ENCODE measurements at regions not wholly inside any gene's neighbourhood (a gene's known extent, or its start where the extent isn't known, plus 50 kb on each side); places are given as distances from the start of the nearest gene placed in this dataset.

DNA sequence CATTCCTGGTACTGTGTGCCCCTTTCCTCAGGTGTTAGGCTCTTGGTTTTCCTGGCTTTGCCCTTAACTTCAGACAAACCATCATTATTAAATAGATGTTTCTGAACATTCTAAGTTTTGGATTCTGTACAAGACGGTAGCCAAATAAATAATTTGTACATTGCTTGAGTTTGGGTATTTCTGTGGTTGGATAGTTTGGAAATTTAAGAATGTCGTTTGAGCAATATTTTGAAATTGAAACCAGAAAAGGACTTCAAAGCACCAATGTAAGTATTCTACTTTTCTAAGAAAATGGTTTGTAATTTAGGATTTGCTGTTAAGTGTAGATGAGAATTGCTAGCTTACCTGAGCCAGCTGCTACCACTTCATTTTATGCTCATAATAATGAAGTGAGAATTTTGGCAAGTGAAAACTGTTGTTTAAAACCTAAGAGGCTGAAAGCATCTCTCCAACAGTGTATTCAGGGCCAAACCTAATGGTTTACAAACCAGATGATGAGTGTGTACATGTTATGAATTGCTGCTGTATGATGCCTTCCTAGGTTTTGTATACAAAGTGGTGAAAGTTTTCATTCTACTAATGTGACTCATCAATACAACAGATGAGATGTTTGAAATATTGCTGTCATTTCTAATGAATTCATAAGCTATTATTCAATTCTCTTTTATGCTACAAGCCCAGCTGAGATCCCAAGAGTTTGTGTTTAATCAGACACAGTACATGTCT, 181.5 kb upstream of the PRKD1 start:
- Mint-ChIP-seq H3K27ac (no peak overlapping the region), H3K9me3 (peaks cover 0 to 5% (median 1%) of the 10 kb centered on the region in 3 donors), H3K4me1 (peaks cover 0 to 4% (median 0%) of the 10 kb centered on the region in 3 donors), H3K27me3 (no peaks in the 10 kb centered on the region), H3K36me3 (no peaks in the 10 kb centered on the region), H3K4me3 (no peak overlapping the region)

DNA sequence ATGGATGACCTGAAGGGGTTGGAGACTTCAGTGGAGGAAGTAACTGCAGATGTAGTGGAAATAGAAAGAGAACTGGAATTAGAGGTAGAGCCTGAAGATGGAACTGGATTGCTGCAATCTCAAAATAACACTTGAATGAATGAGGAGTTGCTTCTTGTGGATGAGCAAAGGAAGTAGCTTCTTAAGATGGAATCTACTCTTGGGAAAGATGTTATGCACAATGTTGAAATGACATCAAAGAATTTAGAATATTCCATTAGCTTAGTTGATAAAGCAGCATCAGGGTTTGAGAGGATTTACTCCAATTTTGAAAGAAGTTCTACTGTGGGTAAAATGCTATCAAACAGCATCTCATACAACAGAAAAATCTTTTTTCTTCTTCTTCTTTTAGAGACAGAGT, 186.4 kb upstream of the PRKD1 start:
- no peaks in the 10 kb centered on the region for H3K9me3 Mint-ChIP-seq
- H3K27ac Mint-ChIP-seq: no peak overlapping the region
- H3K36me3 Mint-ChIP-seq: no peaks in the 10 kb centered on the region
- H3K27me3 Mint-ChIP-seq: no peaks in the 10 kb centered on the region
- peaks cover 0 to 4% (median 0%) of the 10 kb centered on the region in 3 donors for H3K4me1 Mint-ChIP-seq
- H3K4me3 Mint-ChIP-seq: no peak overlapping the region

GRCh38 chr14:30115756-30116155, 188.1 kb upstream of the PRKD1 start:
- Mint-ChIP-seq H3K27ac (no peak overlapping the region), H3K4me1 (peaks cover 0 to 4% (median 0%) of the 10 kb centered on the region in 3 donors), H3K9me3 (no peaks in the 10 kb centered on the region), H3K4me3 (no peak overlapping the region), H3K36me3 (no peaks in the 10 kb centered on the region), H3K27me3 (no peaks in the 10 kb centered on the region)

DNA sequence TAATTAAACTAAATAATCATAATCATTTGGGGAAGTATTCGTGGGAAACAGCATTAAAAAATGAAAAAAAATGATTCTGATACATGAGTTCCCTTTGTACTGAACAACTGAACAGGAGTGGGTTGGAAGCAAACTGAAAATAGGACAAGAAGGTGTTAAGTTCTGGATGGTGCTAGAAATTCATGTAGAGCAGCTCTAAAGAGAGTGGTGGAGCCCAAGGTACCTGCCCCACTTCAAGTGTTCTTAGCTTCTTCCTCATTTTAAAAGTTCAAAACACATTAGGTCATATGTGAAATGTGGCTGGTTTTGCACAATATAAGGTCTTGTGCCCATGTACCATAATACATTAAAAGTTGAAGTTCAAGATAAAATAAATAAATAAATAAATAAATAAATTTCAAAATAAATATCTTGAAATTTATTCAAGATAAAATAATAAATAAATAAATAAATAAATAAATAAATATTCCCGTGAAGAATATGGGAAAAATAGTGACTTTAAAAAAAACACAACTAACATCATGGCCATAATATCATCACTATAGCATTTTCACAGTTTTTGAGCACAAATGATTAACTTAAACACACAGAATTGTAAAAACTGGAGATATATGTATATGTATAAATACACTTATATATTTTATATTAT, 191.5 kb upstream of the PRKD1 start:
- Mint-ChIP-seq H3K36me3 (no peaks in the 10 kb centered on the region), H3K27ac (no peak overlapping the region), H3K4me1 (no peaks in the 10 kb centered on the region), H3K4me3 (no peak overlapping the region), H3K27me3 (no peaks in the 10 kb centered on the region), H3K9me3 (no peaks in the 10 kb centered on the region)

GRCh38 chr14:30125322-30125979, 197.8 kb upstream of the PRKD1 start:
- Mint-ChIP-seq H3K4me3 (no peak overlapping the region), H3K9me3 (peaks cover 0 to 2% (median 0%) of the 10 kb centered on the region in 3 donors), H3K27me3 (no peaks in the 10 kb centered on the region), H3K27ac (no peak overlapping the region), H3K36me3 (no peaks in the 10 kb centered on the region), H3K4me1 (no peaks in the 10 kb centered on the region)

DNA sequence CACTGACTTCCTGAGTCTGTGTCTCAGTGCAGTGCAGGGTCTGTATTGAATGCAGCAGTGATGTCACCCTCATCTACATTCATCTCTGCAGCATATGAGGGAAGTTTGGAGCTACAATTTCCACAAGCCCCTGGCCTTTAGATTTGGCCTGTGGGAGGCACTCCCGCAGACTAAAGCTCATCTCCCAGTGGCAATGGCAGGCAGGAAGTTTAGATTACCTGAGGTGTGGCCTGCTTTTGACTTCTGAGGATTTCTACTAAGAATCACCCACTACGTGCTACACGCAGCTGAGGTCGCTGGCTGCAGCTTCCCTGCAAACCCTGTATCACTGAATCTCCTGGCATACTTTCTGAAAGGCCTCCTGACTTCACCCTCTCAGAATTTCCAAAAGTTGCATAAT, 202.2 kb upstream of the PRKD1 start:
- H3K4me1 Mint-ChIP-seq: no peaks in the 10 kb centered on the region
- H3K9me3 Mint-ChIP-seq: peaks cover 0 to 2% (median 0%) of the 10 kb centered on the region in 3 donors
- H3K4me3 Mint-ChIP-seq: no peak overlapping the region
- H3K27ac Mint-ChIP-seq: no peak overlapping the region
- no peaks in the 10 kb centered on the region for H3K27me3 Mint-ChIP-seq
- H3K36me3 Mint-ChIP-seq: no peaks in the 10 kb centered on the region

- Mint-ChIP-seq H3K9me3 (no peaks in the 10 kb centered on the region), H3K4me1 (no peaks in the 10 kb centered on the region), H3K4me3 (no peak overlapping the region), H3K36me3 (no peaks in the 10 kb centered on the region), H3K27me3 (no peaks in the 10 kb centered on the region), H3K27ac (no peak overlapping the region)
Observed at GRCh38 chr14:30131581-30132097, 204.0 kb upstream of the PRKD1 start.

- Mint-ChIP-seq H3K27me3 (no peaks in the 10 kb centered on the region), H3K4me3 (no peak overlapping the region), H3K9me3 (no peaks in the 10 kb centered on the region), H3K36me3 (no peaks in the 10 kb centered on the region), H3K4me1 (no peaks in the 10 kb centered on the region), H3K27ac (no peak overlapping the region)
Observed at GRCh38 chr14:30132196-30132595, 204.5 kb upstream of the PRKD1 start.

GRCh38 chr14:30134936-30135335, 207.3 kb upstream of the PRKD1 start:
- no peaks in the 10 kb centered on the region for H3K4me1 Mint-ChIP-seq
- no peaks in the 10 kb centered on the region for H3K27me3 Mint-ChIP-seq
- H3K27ac Mint-ChIP-seq: no peak overlapping the region
- no peak overlapping the region for H3K4me3 Mint-ChIP-seq
- peaks cover 0 to 2% (median 0%) of the 10 kb centered on the region in 3 donors for H3K9me3 Mint-ChIP-seq
- H3K36me3 Mint-ChIP-seq: no peaks in the 10 kb centered on the region

GRCh38 chr14:30138567-30138966, 210.9 kb upstream of the PRKD1 start:
- no peaks in the 10 kb centered on the region for H3K27me3 Mint-ChIP-seq
- no peaks in the 10 kb centered on the region for H3K36me3 Mint-ChIP-seq
- H3K4me3 Mint-ChIP-seq: no peak overlapping the region
- H3K4me1 Mint-ChIP-seq: no peaks in the 10 kb centered on the region
- H3K27ac Mint-ChIP-seq: no peak overlapping the region
- H3K9me3 Mint-ChIP-seq: peaks cover 0 to 2% (median under 1%) of the 10 kb centered on the region in 3 donors

GRCh38 chr14:30142216-30142615, 214.6 kb upstream of the PRKD1 start:
- H3K9me3 Mint-ChIP-seq: peaks cover 4 to 5% (median 5%) of the 10 kb centered on the region in 3 donors
- no peak overlapping the region for H3K27ac Mint-ChIP-seq
- no peak overlapping the region for H3K4me3 Mint-ChIP-seq
- no peaks in the 10 kb centered on the region for H3K27me3 Mint-ChIP-seq
- H3K36me3 Mint-ChIP-seq: no peaks in the 10 kb centered on the region
- no peaks in the 10 kb centered on the region for H3K4me1 Mint-ChIP-seq

DNA sequence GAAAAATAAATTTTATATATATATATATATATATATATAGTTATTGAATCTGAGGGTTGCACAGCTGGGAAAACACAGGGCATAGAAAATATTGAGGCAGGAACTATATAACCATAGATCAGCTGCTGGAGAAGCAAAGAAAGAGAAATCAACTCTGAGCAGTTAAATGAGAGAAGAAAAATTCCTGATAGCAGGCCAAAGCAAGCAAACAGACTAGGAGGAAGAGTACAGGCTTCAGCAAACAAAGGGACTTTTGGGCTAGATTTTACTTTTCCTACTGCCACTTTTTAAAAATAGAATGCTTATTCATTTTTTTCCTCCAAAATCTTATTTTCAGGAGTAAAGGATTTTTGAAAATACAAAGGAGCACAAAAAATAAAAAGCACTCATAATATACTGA, 216.0 kb upstream of the PRKD1 start:
- H3K4me3 Mint-ChIP-seq: no peak overlapping the region
- H3K27ac Mint-ChIP-seq: no peak overlapping the region
- peaks cover 3 to 13% (median 8%) of the 10 kb centered on the region in 3 donors for H3K9me3 Mint-ChIP-seq
- H3K4me1 Mint-ChIP-seq: no peaks in the 10 kb centered on the region
- no peaks in the 10 kb centered on the region for H3K27me3 Mint-ChIP-seq
- H3K36me3 Mint-ChIP-seq: no peaks in the 10 kb centered on the region

GRCh38 chr14:30153717-30154116, 226.1 kb upstream of the PRKD1 start:
- no peaks in the 10 kb centered on the region for H3K4me1 Mint-ChIP-seq
- no peak overlapping the region for H3K27ac Mint-ChIP-seq
- peaks cover 0 to 6% (median 2%) of the 10 kb centered on the region in 3 donors for H3K9me3 Mint-ChIP-seq
- H3K4me3 Mint-ChIP-seq: no peak overlapping the region
- no peaks in the 10 kb centered on the region for H3K27me3 Mint-ChIP-seq
- no peaks in the 10 kb centered on the region for H3K36me3 Mint-ChIP-seq

GRCh38 chr14:30156571-30156970, 228.9 kb upstream of the PRKD1 start:
- Mint-ChIP-seq H3K4me3 (no peak overlapping the region), H3K36me3 (no peaks in the 10 kb centered on the region), H3K4me1 (no peaks in the 10 kb centered on the region), H3K9me3 (peaks cover 0 to 4% (median 0%) of the 10 kb centered on the region in 3 donors), H3K27me3 (no peaks in the 10 kb centered on the region), H3K27ac (no peak overlapping the region)

DNA sequence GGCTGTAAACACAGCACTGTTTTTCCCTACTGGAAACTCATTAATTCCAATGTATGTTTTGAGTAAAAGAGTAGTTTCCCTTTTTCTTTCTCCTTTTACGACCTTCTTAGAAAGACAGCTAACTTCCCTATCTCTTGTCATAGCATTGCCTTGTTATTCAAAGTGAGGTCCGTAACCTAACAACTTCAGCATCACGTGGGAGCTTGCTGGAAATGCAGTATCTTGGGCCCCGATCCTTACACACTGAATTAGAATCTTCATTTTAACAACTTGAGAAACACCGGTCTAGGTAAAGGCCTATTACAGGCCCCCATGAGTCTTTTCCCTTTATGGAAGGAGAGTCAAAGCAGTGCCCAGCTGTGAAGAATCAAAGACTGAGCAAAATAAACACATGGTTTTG, 230.7 kb upstream of the PRKD1 start:
- H3K4me3 Mint-ChIP-seq: no peak overlapping the region
- H3K27me3 Mint-ChIP-seq: no peaks in the 10 kb centered on the region
- H3K9me3 Mint-ChIP-seq: peaks cover 0 to 4% (median 0%) of the 10 kb centered on the region in 3 donors
- no peaks in the 10 kb centered on the region for H3K4me1 Mint-ChIP-seq
- H3K27ac Mint-ChIP-seq: no peak overlapping the region
- no peaks in the 10 kb centered on the region for H3K36me3 Mint-ChIP-seq
